Posterior cingulate gyrus (tissue), 11 donors: ENCODE measurements at regions not wholly inside any gene's neighbourhood (a gene's known extent, or its start where the extent isn't known, plus 50 kb on each side); places are given as distances from the start of the nearest gene placed in this dataset.

Experiments
- DNase-seq, 10 donors: peaks; one replicate each; pipeline versions ENCODE4 v3.0.0 to v3.0.0-alpha.2; 2020 to 2021; ENCODE audit warnings: mixed read lengths in 3 of 10
- intact Hi-C: fragments of 100-400 bp; cut with DNase I; formaldehyde crosslinking; loops from one replicate; pipeline ENCODE4 v1.15.1; 2023

DNA sequence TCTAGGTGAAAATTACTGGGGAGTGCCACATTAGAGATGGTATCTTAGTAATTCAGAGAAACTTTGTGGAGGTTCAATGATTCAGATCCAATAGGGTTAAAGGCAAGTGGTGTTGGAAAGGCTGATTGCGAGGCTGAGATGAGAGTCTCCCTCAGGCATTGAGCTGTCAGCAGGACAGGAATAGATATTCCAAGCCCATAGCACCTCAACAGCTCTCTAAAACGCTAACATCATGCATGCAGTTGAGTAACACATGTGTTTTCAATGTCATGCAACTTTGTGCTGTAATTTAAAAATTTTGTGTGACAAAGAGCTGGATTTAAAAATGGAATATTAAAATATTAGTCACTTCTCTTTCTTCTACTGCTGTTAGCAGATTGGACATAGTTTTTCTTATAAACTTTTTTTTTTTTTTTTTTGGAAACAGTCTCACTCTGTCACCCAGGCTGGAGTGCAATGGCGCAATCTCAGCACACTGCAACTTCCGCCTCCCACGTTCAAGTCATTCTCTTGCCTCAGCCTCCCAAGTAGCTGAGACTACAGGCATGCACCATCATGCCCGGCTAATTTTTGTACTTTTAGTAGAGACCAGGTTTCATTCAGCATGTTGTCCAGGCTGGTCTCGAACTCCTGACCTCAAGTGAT lies 173.5 kb upstream of the C1QTNF7 start:
- intact Hi-C loops: no loop called here
- no peak for DNase-seq

DNA sequence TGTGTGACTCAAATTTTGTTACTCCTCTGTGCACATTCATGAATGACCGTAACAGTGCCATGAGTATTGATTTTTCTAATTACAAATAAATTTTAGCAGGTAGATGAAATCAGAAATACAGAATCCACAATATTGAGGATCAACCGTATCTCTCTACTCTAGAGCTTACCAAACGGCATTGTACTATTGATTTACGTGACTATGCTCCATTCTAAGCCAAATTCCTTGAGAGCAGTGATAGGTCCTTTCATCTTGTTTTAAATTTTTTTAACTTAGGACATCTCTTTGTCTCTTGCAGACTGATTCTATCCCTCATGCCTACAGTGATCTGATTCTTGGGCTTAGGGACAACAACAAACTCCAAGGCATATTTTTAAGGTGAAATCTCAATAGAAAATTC lies 172.3 kb upstream of the C1QTNF7 start:
- DNase-seq: no peak
- intact Hi-C loops: no loop called here

DNA sequence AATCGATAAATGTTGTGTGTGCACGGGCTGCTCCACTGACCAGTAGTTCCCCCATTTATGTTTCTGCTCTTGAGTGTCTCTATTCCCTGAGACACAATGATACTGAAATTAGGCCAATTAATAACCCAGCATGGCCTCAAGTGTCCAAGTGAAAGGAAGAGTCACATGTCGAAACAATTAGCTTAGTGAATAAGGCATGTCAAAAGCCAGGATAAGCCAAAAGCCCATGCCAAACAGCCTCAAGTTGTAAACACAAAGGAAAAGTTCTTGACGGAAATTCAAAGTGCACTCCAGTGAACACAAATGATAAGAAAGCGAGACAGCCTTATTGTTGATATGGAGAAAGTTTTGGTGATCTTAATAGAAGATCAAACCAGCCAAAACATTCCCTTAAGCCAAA lies 167.1 kb upstream of the C1QTNF7 start:
- intact Hi-C loops: no loop called here
- no peak for DNase-seq

DNA sequence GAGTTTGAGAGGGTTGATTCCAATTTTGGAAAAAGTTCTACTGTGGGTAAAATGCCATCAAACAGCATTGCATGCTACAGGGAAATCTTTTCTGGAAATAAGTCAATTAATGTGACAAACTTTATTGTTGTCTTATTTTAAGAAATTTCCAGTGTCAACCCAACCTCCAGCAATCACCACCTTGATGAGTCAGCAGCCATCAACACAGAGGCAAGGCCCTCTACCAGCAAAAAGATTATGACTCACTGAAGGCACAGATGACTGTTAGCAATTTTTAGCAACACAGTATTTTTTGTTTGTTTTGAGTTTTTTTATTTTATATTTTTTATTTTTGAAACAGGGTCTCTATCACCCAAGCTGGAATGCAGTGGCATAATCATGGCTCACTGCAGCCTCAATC lies 165.4 kb upstream of the C1QTNF7 start:
- no peak for DNase-seq
- intact Hi-C loops: no loop called here

DNA sequence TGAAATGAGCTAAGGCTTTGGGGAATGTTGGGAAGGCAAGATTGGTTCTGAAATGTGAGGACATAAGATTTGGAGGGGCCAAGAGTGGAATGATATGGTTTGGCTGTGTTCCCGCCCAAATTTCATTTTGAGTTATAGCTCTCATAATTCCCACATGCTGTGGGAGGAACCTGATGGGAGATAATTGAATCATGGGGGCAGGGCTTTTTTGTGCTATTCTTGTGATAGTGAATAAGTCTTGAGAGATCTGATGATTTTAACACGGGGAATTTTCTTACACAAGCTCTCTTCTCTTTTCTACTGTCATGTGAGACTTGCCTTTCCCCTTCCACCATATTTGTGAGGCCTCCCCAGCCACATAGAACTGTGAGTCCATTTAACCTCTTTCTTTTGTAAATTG lies 157.6 kb upstream of the C1QTNF7 start:
- intact Hi-C loops: no loop called here
- no peak for DNase-seq

DNA sequence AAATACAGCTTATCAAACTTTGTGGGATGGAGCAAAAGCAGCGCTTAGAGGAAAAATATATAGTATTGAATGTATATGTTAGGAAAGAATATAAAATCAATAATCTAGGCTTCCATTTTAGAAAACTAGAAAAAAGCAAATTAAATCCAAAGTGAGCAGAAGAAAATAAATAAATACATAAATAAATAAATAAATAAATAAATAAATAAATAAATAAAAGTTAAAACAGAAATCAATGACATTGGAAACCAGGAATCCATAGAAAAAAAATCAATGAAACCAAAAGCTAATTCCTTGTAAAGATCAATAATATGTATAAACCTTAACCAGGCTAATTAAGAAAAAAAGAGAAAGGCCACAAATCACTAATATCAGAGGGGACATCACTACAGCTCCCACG lies 141.8 kb upstream of the C1QTNF7 start:
- intact Hi-C loops: no loop called here
- no peak for DNase-seq

DNA sequence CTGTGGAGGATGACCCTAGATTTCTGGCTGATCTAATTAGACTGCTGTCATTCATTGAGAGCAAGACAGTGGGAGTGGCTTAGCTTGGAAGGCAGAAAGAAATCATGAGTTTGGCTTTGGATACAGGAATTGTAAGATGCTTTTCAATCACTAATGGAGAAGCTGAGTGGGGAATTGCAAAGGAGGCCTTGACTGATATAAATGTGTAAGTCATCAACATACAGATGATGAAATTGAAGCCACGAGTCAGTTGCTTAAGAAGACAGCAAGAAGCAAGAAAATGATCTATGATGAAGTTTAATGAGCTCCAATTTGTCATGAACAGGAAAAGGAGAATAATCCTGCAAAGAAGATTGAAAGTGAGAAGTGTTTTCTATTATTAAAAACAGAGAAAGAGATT lies 136.7 kb upstream of the C1QTNF7 start:
- DNase-seq: no peak
- intact Hi-C loops: no loop called here

DNA sequence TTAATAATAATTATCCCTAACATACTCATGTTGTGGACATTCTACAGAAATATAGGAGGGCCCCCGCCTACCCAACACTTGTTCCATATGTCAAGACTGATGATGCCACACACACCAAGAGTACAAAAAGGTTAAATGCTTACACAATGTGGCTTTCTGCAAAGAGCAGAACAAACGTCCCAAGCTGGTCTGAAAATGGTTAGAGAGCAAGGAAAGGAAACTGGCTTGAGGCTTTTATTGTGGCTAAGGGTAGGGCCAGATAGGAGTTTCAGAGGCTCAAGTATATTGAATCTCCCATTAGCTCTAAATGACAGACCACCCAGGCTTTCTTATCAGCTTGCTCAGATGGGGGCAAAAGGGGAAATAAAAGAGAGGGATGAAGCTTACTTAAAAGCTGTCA lies 134.1 kb upstream of the C1QTNF7 start:
- intact Hi-C loops: no loop called here
- no peak for DNase-seq

DNA sequence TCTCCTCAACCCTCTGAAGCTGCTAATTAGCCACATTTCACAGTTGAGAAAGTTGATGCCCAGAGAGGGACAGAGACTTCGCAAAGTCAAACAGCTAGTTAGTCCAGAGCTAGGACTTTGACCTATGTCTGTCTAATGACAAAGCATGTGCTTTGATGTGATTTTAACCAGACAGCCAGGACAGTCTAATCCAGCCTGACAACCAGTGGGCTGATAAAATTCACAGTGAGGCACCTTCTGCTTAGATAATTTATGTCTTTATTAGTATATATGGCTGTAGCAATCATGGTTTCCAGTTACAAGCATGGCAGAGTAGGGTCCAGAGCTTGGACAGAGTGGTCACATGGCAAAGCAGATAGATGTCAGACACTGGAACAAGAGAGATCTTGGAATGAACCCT lies 133.6 kb upstream of the C1QTNF7 start:
- DNase-seq: no peak
- intact Hi-C loops: no loop called here

DNA sequence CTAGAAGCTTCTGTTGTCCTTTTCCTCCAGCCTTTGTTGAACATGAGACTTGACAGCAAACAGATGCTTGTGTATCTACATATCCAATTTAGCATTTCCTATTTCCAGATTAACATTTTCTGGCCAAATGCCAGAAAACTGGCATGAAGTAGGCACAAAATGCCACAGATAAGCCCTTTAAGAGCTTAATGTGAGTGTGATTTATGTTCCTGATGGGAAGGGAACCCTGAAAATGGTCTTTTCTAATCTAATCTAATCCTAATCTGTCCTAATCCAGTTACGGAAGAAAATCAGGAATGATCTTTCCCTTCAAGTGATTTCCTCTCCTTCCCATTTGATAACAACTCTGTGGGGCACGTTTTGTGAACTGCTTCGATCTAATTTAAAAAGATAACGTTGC lies 133.0 kb upstream of the C1QTNF7 start:
- no peak for DNase-seq
- intact Hi-C loops: no loop called here

DNA sequence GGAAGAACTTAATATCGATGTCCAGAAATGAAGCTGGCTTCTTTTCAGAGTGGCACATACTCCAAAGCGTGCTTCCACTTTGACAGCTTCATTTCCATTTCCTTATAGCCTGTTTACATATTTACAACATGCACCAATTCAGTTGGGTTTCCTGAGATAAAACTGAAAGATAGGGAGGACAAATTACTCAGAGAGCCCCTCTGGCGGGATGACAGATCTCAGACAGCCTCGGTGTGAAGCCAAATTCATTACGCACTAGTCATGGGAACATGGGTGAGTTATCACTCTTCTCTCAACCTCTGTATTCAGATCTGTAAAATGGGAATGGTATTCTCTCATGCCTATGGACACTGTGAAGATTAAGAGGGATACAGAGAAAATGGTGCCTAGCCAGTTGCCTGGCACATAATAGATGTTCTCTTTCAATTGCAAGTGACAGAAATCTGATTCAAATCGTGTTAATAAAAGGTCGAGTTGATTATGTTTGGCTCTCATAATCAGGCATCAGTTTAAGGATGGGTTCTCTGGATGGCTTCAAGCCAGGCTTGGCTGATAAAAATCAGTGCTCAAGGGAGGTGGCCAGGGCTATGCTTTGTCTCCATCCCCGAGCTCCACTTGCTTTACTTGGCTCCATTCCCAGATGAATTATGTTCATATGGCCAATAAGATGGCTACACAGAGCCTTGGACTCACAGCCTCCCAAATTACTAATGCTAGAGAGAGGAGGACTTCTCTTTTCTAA lies 132.2 kb upstream of the C1QTNF7 start:
- intact Hi-C loops: no loop called here
- no peak for DNase-seq

DNA sequence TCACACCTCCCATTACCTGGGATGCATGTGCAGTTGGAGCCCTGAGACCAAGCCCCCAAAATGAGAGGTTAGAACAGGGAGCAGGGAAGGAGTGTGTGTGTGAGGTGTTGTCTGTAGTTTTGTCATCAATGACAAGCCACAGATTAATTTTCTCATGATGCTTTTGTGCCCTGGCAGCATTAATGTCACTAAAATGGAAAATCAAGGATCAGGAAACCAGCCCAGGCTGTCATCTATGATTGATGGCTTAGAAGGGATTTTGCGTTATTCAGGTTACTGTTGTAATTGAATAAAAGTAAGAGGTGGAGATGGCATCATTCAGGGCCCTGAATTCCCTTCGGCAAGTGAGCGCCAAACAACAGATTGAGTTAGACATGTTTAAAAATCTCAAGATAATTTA lies 130.5 kb upstream of the C1QTNF7 start:
- no peak for DNase-seq
- intact Hi-C loops: no loop called here

DNA sequence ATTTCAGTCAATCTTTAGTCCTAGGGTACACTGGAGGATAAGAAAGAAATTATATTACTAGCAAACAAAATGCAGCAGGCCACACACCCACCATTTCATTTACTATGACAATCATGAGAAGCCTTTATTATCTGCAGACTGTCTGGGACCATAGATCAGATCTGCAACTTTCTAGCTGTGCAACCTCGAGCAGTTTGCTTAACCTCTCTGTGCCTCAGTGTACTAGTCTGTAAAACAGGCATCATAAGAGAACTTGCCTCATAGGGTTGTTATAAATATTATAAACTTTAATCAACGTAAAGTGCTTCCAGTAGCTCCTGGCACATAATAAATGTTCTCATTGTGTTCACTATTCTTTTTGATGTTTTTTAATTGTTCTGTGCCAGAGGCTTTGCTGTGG lies 128.2 kb upstream of the C1QTNF7 start:
- DNase-seq: no peak
- intact Hi-C loops: no loop called here

DNA sequence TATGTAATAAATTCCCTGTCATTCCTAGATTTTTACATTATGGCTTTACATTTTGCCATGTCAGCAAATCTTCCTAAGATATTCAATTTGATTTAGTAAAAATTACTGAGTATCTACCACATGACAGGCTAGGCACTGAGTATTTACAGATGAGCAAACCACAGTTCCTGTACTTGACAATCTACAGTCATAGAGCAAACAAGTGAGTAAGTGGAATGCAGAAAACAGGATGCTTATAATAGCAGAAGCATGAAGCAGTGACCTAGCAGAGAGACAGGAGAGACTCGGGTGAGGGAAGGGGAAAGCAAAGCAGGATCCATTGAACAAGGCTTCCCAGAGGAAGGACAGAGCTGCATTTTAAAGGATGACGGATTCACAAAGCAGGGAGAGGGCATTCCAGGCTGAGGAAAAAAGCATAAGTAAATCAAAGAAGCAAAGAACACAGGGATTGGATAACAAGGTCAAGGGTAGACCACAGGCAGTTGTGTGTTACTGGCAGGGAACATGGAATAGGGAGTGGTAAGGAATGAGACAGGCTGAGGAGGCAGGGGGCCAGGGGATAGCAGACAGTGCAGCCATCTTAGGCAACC lies 124.7 kb upstream of the C1QTNF7 start:
- no peak for DNase-seq
- intact Hi-C loops: no loop called here

DNA sequence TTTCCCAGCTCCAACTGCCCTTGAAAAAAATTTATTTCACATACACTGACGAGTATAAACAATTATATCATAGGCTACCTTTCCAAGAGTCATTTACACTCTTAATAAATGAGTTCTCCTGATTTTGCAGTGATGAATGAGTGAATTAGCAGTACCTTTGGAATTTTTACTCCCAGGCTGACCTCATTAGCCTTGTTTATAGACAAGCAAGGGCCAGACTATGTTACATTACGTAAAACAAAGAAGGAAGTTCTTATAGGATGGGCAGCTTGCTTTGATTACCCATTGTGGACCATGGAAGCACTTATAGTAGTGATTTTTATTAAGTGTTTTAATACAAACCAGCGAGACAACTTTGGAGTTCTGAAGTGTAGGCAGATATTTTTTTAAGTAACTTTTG lies 112.9 kb upstream of the C1QTNF7 start:
- DNase-seq: no peak
- intact Hi-C loops: no loop called here

DNA sequence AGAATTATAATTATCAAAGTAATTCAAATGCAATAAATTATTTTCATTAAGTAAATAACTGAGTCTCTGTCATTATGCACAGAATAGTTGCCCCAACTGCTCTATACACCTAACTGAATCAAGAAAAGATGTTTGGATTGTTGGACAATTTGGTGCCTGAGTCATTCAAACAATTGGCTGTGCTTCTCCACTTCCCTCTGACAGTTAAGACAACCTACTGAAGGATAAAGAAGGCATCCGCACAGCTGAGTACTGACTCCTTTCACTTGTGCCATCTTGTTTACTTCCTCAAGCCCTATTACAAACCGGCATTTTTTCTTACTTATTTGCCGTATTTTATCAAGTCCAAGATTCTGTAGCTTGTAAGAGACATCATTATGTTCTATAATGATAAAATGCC lies 110.6 kb upstream of the C1QTNF7 start:
- intact Hi-C loops: no loop called here
- DNase-seq: no peak

DNA sequence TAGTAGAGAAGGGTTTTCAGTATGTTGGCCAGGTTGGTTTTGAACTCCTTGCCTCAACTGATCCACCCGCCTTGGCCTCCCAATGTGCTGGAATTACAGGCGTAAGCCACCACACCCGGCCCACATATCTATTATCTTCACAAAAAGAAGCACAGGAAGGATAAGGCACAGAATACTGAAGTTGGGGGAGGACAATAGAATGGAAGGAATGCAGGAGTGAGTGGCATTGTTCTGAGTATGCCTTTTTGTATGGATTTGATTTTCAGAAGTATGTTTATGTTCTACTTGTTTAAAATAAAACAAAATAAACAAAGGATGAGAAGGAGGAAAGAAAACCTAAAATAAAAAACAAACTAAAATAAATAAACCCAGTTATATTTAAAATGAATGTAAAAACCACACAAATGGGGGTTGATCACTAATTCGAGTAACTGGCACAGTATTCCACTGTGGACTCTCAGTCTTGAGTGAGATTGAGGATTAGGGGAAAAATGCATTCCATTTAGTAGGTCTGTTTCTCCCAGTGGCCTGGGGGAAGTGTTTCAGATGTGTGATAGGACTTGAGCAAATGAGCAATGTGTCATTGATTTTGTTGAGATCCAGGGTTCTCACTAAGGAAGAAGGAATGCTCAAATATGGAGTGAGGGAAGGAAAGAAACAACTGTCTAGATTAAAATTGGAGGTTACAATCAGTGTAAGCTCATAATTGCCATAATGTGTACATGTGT lies 109.0 kb upstream of the C1QTNF7 start:
- intact Hi-C loops: no loop called here
- DNase-seq: no peak

DNA sequence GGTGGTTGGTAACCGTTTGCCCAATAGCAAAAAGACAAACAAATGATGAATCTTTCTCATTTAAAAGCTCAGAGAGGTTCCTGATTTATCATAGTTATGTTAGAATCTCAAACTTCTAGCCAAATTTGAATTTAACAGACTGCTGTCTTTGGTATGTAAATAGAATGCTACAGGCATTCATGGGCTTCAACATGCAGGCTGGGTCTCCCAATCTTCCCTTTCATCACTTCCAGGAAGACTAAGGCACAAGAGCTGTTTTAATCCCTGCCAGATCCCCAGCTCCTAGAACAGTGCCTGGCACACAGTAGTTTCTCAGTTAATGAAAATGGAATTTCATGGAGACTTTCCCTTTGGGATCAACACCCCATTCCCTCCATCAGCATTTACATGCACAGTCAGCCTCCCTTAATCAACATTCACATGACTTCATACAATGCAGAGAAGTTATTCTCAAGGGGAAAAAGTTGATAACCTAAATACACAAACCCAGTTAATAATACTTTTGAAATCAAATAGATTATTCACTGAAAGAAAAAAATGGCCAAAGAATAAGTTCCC lies 107.6 kb upstream of the C1QTNF7 start:
- no peak for DNase-seq
- intact Hi-C loops: no loop called here

DNA sequence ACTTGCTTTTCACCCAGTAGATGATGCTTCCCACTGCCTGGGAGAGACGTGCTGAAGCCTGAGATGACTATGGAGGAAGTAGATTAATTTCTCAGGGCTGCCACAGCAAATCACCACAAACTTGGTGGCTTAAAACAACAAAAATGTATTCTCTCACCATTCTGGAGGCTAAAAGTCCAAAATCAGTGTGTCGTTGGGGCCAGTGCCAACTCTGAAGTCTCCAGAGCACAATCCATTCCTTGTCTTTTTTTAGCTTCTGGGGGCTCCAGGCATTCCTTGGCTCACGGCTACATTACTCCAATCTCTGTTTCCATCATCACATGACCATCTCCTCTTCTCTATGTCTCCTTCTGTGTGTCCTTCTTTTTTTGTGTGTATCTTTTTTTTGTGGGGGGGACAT lies 105.8 kb upstream of the C1QTNF7 start:
- intact Hi-C loops: no loop called here
- no peak for DNase-seq

DNA sequence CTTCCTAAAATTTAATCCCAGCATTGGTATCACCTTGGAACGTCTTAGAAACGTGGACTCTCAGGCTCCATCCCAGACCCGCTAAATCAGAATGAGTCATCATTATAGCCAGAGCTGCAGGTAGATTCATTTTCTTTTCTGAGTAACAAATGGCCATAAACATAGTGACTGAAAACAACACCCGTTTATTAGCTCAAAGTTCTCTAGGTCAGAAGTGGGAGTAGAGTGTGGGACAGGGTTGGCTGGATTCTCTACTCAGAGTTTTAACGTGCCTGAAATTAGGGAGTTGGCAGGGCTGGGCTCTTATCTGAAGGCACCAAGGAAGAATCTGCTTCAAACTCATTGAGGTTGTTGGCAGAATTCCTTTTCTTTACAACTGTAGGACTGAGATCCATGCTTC lies 101.8 kb upstream of the C1QTNF7 start:
- no peak for DNase-seq
- intact Hi-C loops: no loop called here
